AG10803 (cell line): ENCODE measurements at regions not wholly inside any gene's neighbourhood (a gene's known extent, or its start where the extent isn't known, plus 50 kb on each side); places are given as distances from the start of the nearest gene placed in this dataset.
A peak's percentile ranks its signal among the peaks of the same experiment; 100 is the strongest.

ENCODE experiments used
- DNase-seq: peaks from one replicate; pipeline ENCODE4 v3.0.0; 2010; ENCODE audit warnings: low read depth
- H3K4me3 ChIP-seq: 2 replicates; pipeline ENCODE4 v1.5.1; 2011; ENCODE audit warnings: mild to moderate bottlenecking, low read length, control low read depth
- TF ChIP-seq, protein P1 (sequence below): conservative IDR thresholded peaks from 2 replicates; pipeline ENCODE4 v1.5.1; 2011; ENCODE audit warnings: mild to moderate bottlenecking, low read length, control low read depth, inconsistent platforms

DNA sequence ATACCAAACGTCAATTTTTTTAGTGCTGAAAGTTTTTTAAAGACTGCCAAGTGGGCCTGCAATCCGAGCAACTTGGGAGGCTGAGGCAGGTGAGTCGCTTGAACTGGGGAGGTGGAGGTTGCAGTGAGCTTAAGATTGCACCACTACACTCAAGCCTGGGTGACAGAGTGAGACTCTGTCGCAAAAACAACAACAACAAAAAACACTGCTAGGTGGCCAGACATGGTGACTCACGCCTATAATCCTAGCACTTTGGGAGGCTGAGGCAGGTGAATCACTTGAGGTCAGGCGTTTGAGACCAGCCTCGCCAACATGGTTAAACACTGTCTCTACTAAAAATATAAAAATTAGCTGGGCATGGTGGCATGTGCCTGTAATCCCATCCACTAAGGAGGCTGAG is 202.8 kb upstream of the COPS8 start:
- no peak for DNase-seq
- H3K4me3 ChIP-seq = no peak overlapping the region
- TF ChIP-seq, protein P1, sequence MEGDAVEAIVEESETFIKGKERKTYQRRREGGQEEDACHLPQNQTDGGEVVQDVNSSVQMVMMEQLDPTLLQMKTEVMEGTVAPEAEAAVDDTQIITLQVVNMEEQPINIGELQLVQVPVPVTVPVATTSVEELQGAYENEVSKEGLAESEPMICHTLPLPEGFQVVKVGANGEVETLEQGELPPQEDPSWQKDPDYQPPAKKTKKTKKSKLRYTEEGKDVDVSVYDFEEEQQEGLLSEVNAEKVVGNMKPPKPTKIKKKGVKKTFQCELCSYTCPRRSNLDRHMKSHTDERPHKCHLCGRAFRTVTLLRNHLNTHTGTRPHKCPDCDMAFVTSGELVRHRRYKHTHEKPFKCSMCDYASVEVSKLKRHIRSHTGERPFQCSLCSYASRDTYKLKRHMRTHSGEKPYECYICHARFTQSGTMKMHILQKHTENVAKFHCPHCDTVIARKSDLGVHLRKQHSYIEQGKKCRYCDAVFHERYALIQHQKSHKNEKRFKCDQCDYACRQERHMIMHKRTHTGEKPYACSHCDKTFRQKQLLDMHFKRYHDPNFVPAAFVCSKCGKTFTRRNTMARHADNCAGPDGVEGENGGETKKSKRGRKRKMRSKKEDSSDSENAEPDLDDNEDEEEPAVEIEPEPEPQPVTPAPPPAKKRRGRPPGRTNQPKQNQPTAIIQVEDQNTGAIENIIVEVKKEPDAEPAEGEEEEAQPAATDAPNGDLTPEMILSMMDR = no peak

DNA sequence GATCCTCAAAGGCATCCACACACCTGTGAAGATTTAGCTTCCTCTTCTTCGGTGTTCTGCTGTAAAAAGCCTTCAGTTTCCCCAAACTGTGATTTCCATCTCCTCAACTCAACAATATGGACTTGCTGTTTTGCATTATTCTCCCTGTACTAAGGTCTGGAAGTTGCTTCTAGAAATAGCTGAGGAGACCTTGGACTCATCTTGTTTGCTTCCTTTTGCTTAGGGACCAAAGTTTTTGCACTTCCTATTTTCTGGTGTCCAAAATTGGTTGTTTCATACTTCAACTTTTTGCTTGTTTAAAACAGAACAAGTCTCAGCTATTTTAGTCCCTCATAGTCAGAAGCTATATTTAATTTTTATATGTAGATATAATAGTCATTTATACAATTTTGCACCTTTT is 201.9 kb upstream of the COPS8 start:
- no peak overlapping the region for H3K4me3 ChIP-seq

DNA sequence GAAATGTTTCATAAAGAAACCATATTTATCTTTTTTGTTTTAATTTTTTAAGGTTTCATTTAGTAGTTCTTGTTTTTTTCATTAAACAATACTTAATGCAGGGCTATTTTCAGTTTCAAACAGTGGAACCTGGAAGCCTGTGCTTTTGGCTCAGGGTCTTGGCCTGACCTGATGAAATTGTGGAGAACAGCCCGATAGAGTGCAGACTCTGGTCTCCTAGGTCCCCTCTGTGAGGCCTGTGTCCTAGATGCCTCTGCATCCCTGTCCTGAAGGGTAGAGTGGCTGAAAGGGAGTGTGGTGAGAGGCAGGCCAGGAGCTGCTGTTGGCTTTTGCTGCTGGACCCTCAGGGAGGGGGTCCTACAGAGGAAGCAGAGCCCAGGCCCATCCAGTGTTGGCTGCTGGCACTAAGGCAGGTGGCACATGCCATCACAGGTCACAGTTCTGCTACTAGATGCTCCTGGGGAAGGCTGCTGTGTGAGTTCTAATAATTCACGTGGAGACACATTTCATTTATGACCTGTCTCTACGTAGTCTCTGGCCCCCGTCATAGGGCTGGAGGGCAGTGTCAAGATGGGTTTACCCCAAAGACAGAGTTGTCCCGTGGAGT is 201.0 kb upstream of the COPS8 start:
- H3K4me3 ChIP-seq = no peak overlapping the region
- TF ChIP-seq, protein P1 = no peak
- no peak for DNase-seq

More for the DNA sequence above, 201.9 kb upstream of the COPS8 start:
- TF ChIP-seq, protein P1 = no peak
- no peak for DNase-seq

DNA sequence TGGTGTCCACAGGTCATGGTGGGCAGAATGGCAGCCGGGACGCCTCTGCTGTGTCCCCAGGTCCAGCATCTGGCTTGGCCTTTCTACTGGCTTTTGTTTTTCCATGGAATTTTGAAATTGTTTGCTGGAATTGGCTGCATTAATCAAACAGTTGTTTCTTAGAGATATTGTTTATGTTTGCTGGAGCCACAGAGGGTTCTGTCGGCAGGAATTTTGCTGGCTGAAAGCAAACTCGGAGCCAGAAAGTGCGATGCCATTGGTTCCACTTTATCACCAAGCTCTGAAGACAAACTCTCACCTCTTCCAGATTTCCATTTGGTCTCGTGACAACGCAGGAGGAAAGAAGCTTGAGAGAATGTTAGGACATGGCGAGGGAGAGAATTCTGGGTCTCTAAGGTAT is 199.2 kb upstream of the COPS8 start:
- H3K4me3 ChIP-seq = no peak overlapping the region
- peak; percentile 8 for DNase-seq
- TF ChIP-seq, protein P1 = no peak

DNA sequence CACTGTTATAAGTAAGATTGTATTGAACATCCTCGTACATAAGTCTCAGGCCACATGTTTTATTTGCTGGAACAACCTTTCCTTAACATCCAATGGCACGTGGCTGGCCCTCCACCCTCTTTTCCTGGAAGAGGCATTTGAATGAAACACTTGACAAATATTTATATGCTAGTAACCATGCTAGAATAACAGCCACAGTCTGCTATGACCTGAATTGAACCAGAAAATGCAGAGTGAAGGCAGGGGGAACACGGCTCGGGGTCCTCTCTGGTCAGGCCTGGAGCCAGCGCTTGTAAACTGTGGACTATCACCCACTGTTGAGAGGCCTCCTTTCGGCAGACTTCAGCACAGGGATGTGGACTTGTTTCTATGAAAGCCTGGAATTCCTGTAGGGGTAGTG is 198.2 kb upstream of the COPS8 start:
- DNase-seq = peak; percentile 52
- TF ChIP-seq, protein P1 = no peak
- H3K4me3 ChIP-seq = no peak overlapping the region

DNA sequence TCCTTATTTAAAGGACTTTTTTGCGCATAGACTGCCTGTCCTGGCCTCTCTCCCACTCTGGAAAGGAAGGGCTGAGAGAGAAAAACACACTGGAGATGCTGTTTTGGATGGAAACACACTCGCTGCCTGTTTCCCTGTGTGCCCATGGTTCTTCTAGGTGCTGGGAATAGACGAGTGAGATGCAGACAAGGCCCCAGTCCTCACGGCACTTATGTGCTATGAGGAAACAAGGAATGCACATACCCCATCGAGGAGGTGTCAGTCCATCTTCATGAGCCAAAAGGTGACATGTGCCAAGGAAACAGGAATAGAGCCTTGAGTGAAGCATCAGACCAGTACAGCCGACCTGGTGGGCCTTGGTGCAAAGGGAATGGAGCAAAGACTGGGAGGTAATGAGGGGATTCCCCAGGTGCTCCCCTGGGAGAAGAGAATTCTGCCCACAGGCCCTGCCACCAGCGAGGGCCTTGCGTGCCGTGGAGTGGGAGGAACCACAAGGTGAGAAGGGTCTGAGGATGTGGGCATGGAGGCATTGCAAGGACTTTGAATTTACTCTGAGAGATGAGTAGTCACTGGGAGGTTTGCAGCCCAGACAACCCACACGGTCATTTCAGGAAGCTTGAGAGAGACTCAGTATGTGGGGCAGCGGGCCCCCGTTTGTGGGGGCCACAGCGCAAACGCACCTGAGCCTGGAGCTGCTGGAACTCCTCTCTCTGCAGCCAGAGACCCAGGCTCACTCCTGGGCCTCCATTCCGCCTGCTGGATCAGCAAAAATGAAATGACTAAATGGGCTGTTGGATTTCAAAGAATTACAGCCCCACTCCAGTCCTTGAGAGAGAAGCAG is 197.5 kb upstream of the COPS8 start:
- H3K4me3 ChIP-seq = no peak overlapping the region
- peak; percentile 11 for DNase-seq
- TF ChIP-seq, protein P1 = no peak
